ENCODE measurements at regions not wholly inside any gene's neighbourhood (a gene's known extent, or its start where the extent isn't known, plus 50 kb on each side); places are given as distances from the start of the nearest gene placed in this dataset.
"Not testable (repeated sequence)": the region's sequence is repeated elsewhere in the genome, so short reads cannot be mapped to it uniquely, and the experiment has no call there.

GRCh38 chr1:193487722-193488121 lies 301.3 kb upstream of the B3GALT2 start:
- no peak for DNase-seq (ENCODE audit: low spot score)

DNA sequence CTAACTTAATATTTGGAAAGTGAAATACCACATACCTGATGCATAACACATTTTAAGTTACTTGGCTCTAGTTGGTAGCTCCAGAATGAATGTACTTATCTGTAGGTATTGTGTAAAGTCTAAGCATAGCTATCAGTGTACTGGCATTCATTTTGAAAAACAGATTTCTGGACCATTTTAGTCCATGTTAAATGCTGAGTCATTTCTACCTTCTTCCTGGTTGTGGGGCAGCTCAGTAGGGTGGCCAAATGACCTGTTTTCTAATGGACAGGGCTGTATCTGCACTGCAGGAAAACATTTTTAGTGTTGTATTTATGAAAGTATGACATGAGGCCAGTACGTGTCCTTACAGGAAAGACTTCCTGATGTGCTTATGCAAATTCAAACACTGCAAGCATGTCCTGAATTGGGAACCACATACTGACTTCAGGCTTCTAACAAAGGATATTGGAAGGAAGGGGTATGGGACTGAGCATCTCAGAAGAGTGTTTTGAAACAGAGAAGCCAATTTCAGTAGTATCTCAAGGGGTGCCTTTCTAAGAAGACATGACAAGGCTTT lies 300.3 kb upstream of the B3GALT2 start:
- no peak for DNase-seq (ENCODE audit: low spot score)

DNA sequence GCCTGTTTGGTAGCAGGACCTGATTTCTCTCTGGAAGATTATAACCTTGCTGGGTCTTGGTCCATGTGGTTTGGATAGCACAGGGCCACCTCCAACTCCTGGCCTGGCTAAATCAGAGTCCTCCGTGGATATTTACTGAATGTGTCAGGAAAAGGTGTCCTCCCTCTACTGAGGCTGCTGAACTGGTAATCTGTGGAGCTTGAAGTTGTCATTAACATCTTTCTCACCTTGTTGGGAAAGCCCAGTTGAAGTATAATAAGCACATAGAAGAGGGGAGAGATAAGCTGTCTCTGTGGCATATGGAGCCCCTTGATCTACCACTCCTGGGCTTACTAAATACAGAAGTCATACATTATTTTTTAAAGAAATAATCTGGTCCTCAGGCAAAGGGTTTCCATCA lies 294.3 kb upstream of the B3GALT2 start:
- DNase-seq (ENCODE audit: low spot score): no peak

- DNase-seq (ENCODE audit: low spot score): no peak
These were observed 292.8 kb upstream of the B3GALT2 start for GRCh38 chr1:193479187-193479586.

DNA sequence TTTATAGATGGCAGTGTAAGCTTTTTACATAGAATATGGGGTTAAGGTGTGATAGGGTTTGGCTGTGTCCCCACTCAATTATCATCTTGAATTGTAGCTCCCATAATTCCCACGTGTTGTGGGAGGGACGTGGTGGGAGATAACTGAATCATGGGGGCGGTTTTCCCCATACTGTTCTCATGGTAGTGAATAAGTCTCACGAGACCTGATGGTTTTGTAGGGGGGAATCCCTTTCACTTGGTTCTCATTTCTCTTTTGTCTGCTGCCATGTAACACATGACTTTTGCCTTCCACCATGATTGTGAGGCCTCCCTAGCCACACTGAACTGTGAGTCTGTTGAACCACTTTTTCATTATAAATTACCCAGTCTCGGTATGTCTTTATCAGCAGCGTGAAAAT lies 290.3 kb upstream of the B3GALT2 start:
- no peak for DNase-seq (ENCODE audit: low spot score)

GRCh38 chr1:193473932-193474331 lies 287.5 kb upstream of the B3GALT2 start:
- DNase-seq (ENCODE audit: low spot score): no peak

DNA sequence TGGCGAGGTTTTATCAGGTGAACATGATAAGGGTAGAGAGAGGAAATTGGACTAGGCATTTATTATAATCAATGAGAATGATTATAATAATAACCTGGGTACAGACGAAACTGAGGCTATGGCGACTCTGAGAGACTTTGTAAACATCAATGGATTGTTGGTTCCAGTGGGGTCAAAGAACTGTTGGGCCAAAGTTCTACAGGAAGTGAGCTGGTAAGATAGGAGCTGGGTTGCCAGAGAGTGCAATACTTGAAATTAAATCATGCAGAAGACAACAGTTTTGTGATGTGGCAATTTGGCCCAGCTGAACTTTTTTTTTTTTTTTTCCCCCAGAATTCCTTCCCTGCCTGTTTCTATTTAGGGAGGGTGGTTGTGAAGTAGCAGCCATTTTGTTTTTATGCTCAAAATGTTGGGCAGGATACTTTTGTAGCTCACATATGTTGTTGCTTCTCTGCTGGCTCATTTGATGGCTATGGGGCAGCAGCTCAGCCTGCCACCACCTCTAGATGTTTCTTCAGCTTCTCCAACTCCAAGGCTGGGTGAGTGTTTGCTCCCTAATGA lies 286.5 kb upstream of the B3GALT2 start:
- DNase-seq (ENCODE audit: low spot score): no peak

DNA sequence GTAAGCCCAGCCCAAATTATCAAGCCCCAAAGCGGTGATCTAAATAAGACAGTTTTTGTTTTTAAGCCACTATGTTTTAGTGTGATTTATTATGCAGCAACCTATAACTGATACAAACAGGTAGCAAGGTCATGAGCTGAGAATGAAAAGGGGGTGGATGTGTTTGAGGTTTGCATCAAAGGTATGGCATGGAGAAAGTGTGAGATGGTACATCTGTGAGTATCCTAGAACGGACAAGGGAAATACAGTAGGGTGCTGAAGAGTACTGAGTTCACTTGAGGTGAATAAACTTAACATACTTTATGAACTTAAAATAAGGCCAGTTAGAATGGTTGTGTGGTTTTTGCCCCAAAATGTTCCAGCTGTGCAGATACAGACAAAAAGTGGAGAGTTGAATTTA lies 286.0 kb upstream of the B3GALT2 start:
- no peak for DNase-seq (ENCODE audit: low spot score)

- DNase-seq (ENCODE audit: low spot score): no peak
These were observed 285.6 kb upstream of the B3GALT2 start for GRCh38 chr1:193471981-193472380.

GRCh38 chr1:193463326-193463932 lies 277.0 kb upstream of the B3GALT2 start:
- DNase-seq (ENCODE audit: low spot score): no peak

DNA sequence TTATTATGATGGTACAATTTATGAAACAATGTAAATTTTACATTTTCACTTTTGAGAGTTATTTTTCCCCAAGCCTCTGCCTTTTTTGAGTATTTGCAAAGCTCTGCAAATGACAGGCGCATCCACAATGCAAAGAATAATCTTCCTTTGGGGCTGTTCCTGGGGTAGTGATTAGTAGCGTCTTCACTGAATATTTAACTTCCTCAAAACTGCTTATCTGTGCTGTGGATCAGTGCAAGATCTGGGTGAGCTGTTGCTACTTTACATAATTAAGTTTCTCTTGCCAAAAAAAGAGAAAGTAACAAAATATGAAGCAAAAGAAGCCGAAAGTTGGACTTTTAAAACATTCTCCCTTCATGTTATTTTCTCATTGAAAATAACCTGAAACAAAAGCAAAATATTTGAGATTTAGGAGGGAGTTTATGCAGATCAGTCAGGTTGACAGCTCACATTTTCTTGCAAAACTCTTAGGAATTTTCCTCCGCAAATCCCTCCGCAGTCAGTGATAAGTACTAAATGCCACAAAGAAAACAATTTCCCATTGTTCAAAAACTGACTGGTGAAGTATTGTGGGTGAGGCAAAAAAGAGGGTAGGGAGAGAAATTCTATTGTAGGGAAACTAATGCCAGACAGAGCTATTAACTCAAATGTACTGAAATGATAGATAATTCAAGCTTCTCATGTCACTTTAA lies 276.4 kb upstream of the B3GALT2 start:
- DNase-seq (ENCODE audit: low spot score): no peak

DNA sequence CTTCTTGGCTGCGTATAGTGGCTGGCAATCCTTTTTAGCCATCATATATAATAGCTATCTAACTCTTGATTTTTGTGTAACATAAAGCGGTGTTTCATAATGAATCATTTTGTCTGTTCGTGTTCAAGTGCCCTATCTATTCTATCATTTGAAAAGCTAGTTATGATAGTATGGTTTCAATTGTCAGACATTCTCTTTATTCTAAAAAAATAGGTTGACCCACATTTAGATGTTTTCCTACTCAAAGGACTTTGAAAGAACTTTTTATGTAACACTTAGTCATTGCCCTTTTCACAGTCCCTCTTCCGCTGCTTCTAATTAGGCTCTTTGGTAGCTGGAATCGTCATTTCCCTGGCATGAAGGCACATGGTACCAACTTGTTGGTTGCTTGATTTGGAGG lies 272.2 kb upstream of the B3GALT2 start:
- no peak for DNase-seq (ENCODE audit: low spot score)

- DNase-seq (ENCODE audit: low spot score): no peak
These were observed 271.3 kb upstream of the B3GALT2 start for GRCh38 chr1:193457676-193458075.

- DNase-seq (ENCODE audit: low spot score): no peak
These were observed 270.4 kb upstream of the B3GALT2 start for GRCh38 chr1:193456811-193457280.

DNA sequence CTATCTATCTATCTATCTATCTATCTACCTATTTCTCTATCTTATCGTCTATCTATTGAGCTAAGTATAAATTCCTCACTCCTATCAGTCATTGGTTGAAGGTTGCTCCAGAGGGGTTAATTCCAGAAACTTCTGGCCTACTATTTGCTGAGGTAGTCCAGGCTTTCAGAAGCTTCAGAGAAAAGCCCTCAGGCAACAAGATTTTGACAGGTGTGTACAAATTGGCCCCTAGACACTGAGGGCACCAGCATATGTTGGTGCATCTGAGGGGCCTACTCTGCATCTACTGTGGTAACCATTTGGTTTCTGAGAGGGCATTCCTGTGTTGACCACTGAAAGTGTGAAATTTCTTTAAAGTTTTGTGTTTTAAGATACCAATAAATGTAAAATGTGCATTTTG lies 265.2 kb upstream of the B3GALT2 start:
- DNase-seq (ENCODE audit: low spot score): no peak

GRCh38 chr1:193451001-193451400 lies 264.6 kb upstream of the B3GALT2 start:
- DNase-seq (ENCODE audit: low spot score): no peak

GRCh38 chr1:193448682-193449461 lies 262.5 kb upstream of the B3GALT2 start:
- DNase-seq (ENCODE audit: low spot score): no peak

DNA sequence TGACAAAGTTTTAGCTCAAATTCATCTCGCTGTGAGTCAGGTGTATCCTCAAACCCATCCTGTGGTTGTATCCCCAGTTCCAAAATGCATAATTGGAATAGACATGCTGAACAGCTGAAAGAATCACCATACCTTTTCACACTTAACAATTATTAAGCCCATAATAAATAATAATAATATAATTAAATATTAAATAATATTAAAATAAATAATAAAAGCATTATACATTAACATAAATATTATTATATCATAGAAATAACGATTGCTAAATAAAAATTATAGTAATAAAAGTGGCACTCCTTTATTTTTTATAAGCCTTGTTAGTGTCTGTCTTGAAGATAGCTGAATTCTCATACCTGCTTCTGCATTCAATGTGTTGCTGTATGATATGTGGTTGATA lies 257.5 kb upstream of the B3GALT2 start:
- DNase-seq (ENCODE audit: low spot score): no peak

GRCh38 chr1:193438771-193439170 lies 252.4 kb upstream of the B3GALT2 start:
- DNase-seq (ENCODE audit: low spot score): no peak

DNA sequence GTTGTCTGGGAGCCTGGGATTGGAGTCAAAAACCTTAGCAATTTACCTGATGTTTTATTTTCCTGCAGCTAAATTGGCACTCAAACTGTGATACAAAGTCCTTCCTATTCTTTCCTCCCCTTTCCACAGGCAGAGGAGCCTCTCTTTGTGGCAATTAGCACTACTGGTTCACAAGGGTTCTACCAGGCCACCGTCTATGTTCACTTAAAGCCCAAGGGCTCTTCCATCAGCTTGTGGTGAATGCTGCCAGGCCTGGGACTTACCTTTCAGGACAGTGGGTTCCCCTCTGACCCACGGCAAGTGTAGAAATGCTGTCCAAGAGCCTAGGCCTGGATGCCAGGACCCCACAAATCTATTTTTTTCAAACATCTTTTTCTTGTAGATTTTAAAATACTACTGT lies 251.9 kb upstream of the B3GALT2 start:
- DNase-seq (ENCODE audit: low spot score): no peak

GRCh38 chr1:193437785-193438184 lies 251.4 kb upstream of the B3GALT2 start:
- DNase-seq (ENCODE audit: low spot score): no peak

DNA sequence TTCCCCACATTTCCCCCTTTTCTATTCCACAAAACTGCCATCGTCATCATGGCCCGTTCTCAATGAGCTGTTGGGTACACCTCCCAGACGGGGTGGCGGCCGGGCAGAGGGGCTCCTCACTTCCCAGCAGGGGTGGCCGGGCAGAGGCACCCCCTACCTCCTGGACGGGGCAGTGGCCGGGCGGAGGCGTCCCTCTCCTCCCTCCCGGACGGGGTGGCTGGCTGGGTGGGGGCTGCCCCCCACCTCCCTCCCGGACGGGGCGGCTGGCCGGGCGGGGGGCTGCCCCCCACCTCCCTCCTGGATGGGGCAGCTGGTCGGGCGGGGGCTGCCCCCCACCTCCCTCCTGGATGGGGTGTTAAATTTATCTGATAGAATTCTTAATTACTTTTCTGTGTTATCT lies 250.9 kb upstream of the B3GALT2 start:
- not testable (repeated sequence) for DNase-seq (ENCODE audit: low spot score)

DNA sequence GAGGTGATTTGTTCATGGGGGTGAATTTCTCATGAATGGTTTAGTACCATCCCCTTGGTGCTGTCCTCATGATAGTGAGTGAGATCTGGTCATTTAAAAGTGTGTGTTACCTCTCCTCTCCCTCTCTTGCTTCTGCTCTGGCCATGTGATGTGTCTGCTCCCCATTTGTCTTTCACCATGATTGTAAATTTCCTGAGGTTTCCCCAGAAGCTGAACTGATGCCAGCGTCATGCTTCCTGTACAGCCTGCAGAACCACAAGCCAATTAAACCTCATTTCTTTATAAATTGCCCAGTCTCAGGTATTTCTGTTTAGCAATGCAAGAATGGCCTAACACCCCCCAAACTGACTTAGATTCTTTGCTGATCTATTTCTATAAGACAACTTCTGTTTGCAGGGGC lies 249.4 kb upstream of the B3GALT2 start:
- no peak for DNase-seq (ENCODE audit: low spot score)
